GM19463 (cell line): ENCODE measurements at regions not wholly inside any gene's neighbourhood (a gene's known extent, or its start where the extent isn't known, plus 50 kb on each side); places are given as distances from the start of the nearest gene placed in this dataset.
A peak's percentile ranks its signal among the peaks of the same experiment; 100 is the strongest.

Source experiments
- ATAC-seq: cut with Tn5 transposase; IDR thresholded peaks from one replicate; pipeline ENCODE4 v1.9.1; 2021; ENCODE audit warnings: mild to moderate bottlenecking, moderate library complexity; ENCODE audit not compliant: unreplicated experiment

- no peak for ATAC-seq
These were observed 247.6 kb upstream of the PWP1 start for GRCh38 chr12:107437954-107438353.

- ATAC-seq = no peak
These were observed 246.4 kb upstream of the PWP1 start for GRCh38 chr12:107439026-107439738.

- no peak for ATAC-seq
These were observed 245.0 kb upstream of the PWP1 start for GRCh38 chr12:107440606-107441005.

GRCh38 chr12:107441665-107442300 is 243.8 kb upstream of the PWP1 start:
- ATAC-seq = peak; percentile 60

- ATAC-seq = no peak
These were observed 243.1 kb upstream of the PWP1 start for GRCh38 chr12:107442326-107442987.

GRCh38 chr12:107443320-107444090 is 242.1 kb upstream of the PWP1 start:
- no peak for ATAC-seq

- no peak for ATAC-seq
These were observed 240.8 kb upstream of the PWP1 start for GRCh38 chr12:107444771-107445170.

- ATAC-seq = no peak
These were observed 239.1 kb upstream of the PWP1 start for GRCh38 chr12:107446476-107446875.

- ATAC-seq = no peak
These were observed 238.3 kb upstream of the PWP1 start for GRCh38 chr12:107447336-107447735.

GRCh38 chr12:107448198-107448597 is 237.4 kb upstream of the PWP1 start:
- ATAC-seq = no peak

GRCh38 chr12:107449891-107450290 is 235.7 kb upstream of the PWP1 start:
- ATAC-seq = no peak

GRCh38 chr12:107450541-107450940 is 235.1 kb upstream of the PWP1 start:
- ATAC-seq = no peak

GRCh38 chr12:107451246-107451645 is 234.4 kb upstream of the PWP1 start:
- no peak for ATAC-seq

- no peak for ATAC-seq
These were observed 231.3 kb upstream of the PWP1 start for GRCh38 chr12:107454109-107454830.

GRCh38 chr12:107457362-107457935 is 228.2 kb upstream of the PWP1 start:
- no peak for ATAC-seq

GRCh38 chr12:107458163-107458562 is 227.4 kb upstream of the PWP1 start:
- ATAC-seq = no peak

GRCh38 chr12:107458990-107459389 is 226.6 kb upstream of the PWP1 start:
- ATAC-seq = no peak

GRCh38 chr12:107459641-107460040 is 226.0 kb upstream of the PWP1 start:
- ATAC-seq = no peak

GRCh38 chr12:107461222-107461975 is 224.2 kb upstream of the PWP1 start:
- ATAC-seq = no peak
